ENCODE measurements at regions not wholly inside any gene's neighbourhood (a gene's known extent, or its start where the extent isn't known, plus 50 kb on each side); places are given as distances from the start of the nearest gene placed in this dataset.
"Not testable (repeated sequence)": the region's sequence is repeated elsewhere in the genome, so short reads cannot be mapped to it uniquely, and the experiment has no call there.

- no peak overlapping the region for H3K4me3 ChIP-seq (ENCODE audit: low read depth, low read length)
- TF ChIP-seq, protein P1, sequence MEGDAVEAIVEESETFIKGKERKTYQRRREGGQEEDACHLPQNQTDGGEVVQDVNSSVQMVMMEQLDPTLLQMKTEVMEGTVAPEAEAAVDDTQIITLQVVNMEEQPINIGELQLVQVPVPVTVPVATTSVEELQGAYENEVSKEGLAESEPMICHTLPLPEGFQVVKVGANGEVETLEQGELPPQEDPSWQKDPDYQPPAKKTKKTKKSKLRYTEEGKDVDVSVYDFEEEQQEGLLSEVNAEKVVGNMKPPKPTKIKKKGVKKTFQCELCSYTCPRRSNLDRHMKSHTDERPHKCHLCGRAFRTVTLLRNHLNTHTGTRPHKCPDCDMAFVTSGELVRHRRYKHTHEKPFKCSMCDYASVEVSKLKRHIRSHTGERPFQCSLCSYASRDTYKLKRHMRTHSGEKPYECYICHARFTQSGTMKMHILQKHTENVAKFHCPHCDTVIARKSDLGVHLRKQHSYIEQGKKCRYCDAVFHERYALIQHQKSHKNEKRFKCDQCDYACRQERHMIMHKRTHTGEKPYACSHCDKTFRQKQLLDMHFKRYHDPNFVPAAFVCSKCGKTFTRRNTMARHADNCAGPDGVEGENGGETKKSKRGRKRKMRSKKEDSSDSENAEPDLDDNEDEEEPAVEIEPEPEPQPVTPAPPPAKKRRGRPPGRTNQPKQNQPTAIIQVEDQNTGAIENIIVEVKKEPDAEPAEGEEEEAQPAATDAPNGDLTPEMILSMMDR (IDR thresholded peaks at IDR 0.05; ENCODE audit: low read depth, low read length, missing control alignments): no peak
- no peak for DNase-seq (ENCODE audit: low read depth)
- in situ Hi-C loops (cut with HindIII; ENCODE audit: low sequenced_read_pairs): no loop called here
These were observed 380.1 kb upstream of the RIOK2 start for GRCh38 chr5:97563050-97563657.

DNA sequence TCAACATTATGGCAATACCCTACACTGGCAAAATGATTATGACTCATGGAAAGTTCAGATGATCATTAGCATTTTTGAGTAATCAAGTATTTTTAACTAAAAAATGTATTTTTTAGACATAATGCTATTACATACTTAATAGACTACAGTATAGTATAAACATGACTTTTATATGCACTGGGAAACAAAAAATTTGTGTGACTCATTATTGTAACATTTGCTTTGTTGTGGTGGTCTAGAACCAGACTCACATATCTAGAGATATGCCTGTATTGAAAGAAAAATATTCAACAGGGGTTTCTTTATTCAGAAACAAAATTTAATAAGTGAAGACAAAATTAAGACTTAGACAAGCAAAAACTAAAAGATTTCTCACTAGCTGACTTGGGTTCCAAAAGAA, 385.3 kb upstream of the RIOK2 start:
- DNase-seq (ENCODE audit: low read depth): no peak
- TF ChIP-seq, protein P1 (IDR thresholded peaks at IDR 0.05; ENCODE audit: low read depth, low read length, missing control alignments): no peak
- in situ Hi-C loops (cut with HindIII; ENCODE audit: low sequenced_read_pairs): no loop called here
- H3K4me3 ChIP-seq (ENCODE audit: low read depth, low read length): no peak overlapping the region

DNA sequence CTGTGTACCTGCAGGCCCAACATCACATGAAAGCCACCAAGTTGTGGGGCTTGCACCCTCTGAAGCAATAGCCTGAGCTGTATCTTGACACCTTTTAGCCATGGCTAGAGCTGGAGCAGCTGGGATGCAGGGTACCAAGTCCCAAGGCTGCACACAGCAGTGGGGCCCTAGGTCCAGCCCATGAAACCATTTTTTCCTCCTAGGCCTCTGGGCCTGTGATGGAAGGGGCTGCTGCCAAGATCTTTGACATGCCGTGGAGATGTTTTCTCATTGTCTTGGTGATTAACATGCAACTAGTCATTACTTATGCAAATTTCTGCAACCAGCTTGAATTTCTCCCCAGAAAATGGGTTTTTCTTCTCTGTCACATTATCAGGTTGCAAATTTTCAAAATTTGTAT, 387.2 kb upstream of the RIOK2 start:
- in situ Hi-C loops (cut with HindIII; ENCODE audit: low sequenced_read_pairs): no loop called here
- DNase-seq (ENCODE audit: low read depth): no peak
- H3K4me3 ChIP-seq (ENCODE audit: low read depth, low read length): no peak overlapping the region
- TF ChIP-seq, protein P1 (IDR thresholded peaks at IDR 0.05; ENCODE audit: low read depth, low read length, missing control alignments): no peak

DNA sequence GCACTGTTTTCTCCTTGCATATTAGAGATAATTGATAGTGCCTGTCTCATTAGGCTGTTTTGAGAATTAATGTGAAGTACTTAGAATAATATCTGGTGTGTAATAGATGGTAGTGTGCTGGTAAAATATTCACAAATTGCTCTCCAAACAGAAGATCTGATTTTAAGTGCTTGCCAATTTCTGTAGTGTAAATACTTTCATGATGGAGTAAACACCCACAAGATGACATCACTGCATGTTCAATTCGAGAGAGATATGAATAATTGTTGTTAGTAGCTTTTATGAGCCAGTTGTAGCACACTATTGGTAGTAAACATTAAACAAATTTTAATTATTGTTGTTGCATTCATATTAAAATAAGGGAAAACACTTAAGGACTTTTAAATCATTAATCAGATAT, 392.3 kb upstream of the RIOK2 start:
- DNase-seq (ENCODE audit: low read depth): no peak
- TF ChIP-seq, protein P1 (IDR thresholded peaks at IDR 0.05; ENCODE audit: low read depth, low read length, missing control alignments): no peak
- in situ Hi-C loops (cut with HindIII; ENCODE audit: low sequenced_read_pairs): no loop called here
- no peak overlapping the region for H3K4me3 ChIP-seq (ENCODE audit: low read depth, low read length)

- DNase-seq (ENCODE audit: low read depth): no peak
- TF ChIP-seq, protein P1 (IDR thresholded peaks at IDR 0.05; ENCODE audit: low read depth, low read length, missing control alignments): no peak
- H3K4me3 ChIP-seq (ENCODE audit: low read depth, low read length): no peak overlapping the region
- in situ Hi-C loops (cut with HindIII; ENCODE audit: low sequenced_read_pairs): no loop called here
These were observed 393.9 kb upstream of the RIOK2 start for GRCh38 chr5:97576956-97577355.

- DNase-seq (ENCODE audit: low read depth); in situ Hi-C loops (cut with HindIII; ENCODE audit: low sequenced_read_pairs): not testable (repeated sequence)
These were observed 396.9 kb upstream of the RIOK2 start for GRCh38 chr5:97579977-97580376.

DNA sequence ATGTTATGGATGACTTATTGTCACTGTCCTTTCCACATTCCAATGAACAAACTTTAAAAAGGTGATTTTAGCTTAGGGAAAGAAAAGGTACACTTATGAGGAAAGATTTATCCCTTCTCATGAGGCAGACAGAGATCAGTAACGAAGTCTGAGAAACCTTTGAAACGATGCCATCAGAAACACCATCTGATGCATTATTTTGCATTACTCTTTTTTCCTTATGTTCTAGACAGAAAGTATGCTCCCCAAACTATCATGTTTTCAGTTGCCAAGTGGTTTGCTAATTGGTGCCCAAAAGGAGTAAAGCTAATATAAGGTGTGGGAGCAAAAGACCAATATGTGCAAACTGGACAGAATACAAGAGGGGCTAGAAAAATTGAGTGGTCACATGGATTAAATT, 397.7 kb upstream of the RIOK2 start:
- no peak overlapping the region for H3K4me3 ChIP-seq (ENCODE audit: low read depth, low read length)
- DNase-seq (ENCODE audit: low read depth): no peak
- TF ChIP-seq, protein P1 (IDR thresholded peaks at IDR 0.05; ENCODE audit: low read depth, low read length, missing control alignments): no peak
- in situ Hi-C loops (cut with HindIII; ENCODE audit: low sequenced_read_pairs): no loop called here

More at GRCh38 chr5:97579977-97580376, 396.9 kb upstream of the RIOK2 start:
- not testable (repeated sequence) for H3K4me3 ChIP-seq (ENCODE audit: low read depth, low read length)

Data from astrocyte of the cerebellum (primary cell).